HepG2 (cell line): ENCODE measurements at regions not wholly inside any gene's neighbourhood (a gene's known extent, or its start where the extent isn't known, plus 50 kb on each side); places are given as distances from the start of the nearest gene placed in this dataset.

Source experiments
- ATAC-seq: fragments of 200-7000 bp; cut with Tn5 transposase; 3 replicates; pipeline ENCODE4 v1.9.1; 2020; ENCODE audit warnings: mild to moderate bottlenecking, moderate library complexity
- BruUV-seq: library from RNA; stranded (reverse); fragments of 400-500 nt; replicated peaks from 2 replicates; lab custom pipeline; 2021; lab: Mats Ljungman, UMichigan
- CTCF ChIA-PET: fragments of 300-600 bp; formaldehyde crosslinking; extraction: SDS; loops from one replicate; lab custom pipeline; 2021; ENCODE audit warnings: low total read pairs, inconsistent platforms, low intra/inter-chr PET ratio; lab: Yijun Ruan, JAX
- POLR2A ChIA-PET: fragments of 350-600 bp; sonication (Branson Sonifier 250); formaldehyde crosslinking; loops from one replicate; lab custom pipeline; 2020; ENCODE audit warnings: antibody characterized with exemption, inconsistent platforms; lab: Yijun Ruan, JAX
- DNase-seq: peaks from one replicate; pipeline ENCODE4 v3.0.0-alpha.2; 2015; ENCODE audit warnings: low spot score
- FAIRE-seq: peaks from 3 replicates; lab custom pipeline; 2011; peaks lifted over from hg19 to GRCh38; lab: Jason Lieb, UNC
- H2AFZ ChIP-seq: one replicate; pipeline ENCODE4 v1.6.1; 2011; ENCODE audit warnings: low read length, inconsistent platforms
- H3K27ac ChIP-seq: fragments of 300-600 bp; 3 replicates; pipeline ENCODE4 v1.8.0; 2011; ENCODE audit warnings: mixed run types, mild to moderate bottlenecking, mixed read lengths, low read length, inconsistent platforms; ENCODE audit not compliant: insufficient read depth; ENCODE audit errors: extremely low read length
- H3K27me3 ChIP-seq, 2 experiments: fragments of 200-600 bp in 1 of 2; 2 replicates in 1 of 2; 3 replicates in 1 of 2; pipeline versions ENCODE4 v1.6.0 to v1.8.0; 2011; ENCODE audit warnings: low read length in 2 of 2, mild to moderate bottlenecking in 2 of 2, moderate library complexity in 2 of 2, inconsistent platforms in 1 of 2; ENCODE audit not compliant: insufficient read depth in 2 of 2, control insufficient read depth in 1 of 2
- H3K36me3 ChIP-seq, 2 experiments: fragments of 200-600 bp in 1 of 2; replicated peaks in 1 of 2; 2 replicates in 1 of 2; 3 replicates in 1 of 2; pipeline versions ENCODE4 v1.5.1 to v1.8.0; 2011; ENCODE audit warnings: low read length in 2 of 2, inconsistent platforms in 1 of 2; ENCODE audit not compliant: insufficient read depth in 2 of 2, control insufficient read depth in 1 of 2
- H3K4me1 ChIP-seq: 2 replicates; pipeline ENCODE4 v1.5.1; 2012; ENCODE audit warnings: low read length, inconsistent platforms; ENCODE audit not compliant: insufficient read depth
- H3K4me2 ChIP-seq: 2 replicates; pipeline ENCODE4 v1.6.0; 2011; ENCODE audit warnings: low read depth, low read length, inconsistent platforms
- H3K4me3 ChIP-seq, 3 experiments: fragments of 200-600 bp in 1 of 3; sonication (generic), shearing (Covaris generic) in 1 of 3; replicated peaks in 1 of 3; 2 replicates each; pipeline ENCODE4 v1.5.1; 2011 to 2016; ENCODE audit warnings: low read length in 3 of 3, inconsistent platforms in 2 of 3, low read depth in 2 of 3, mild to moderate bottlenecking in 2 of 3, control low read depth in 1 of 3, mixed read lengths in 1 of 3; ENCODE audit not compliant: insufficient read depth in 1 of 3
- H3K79me2 ChIP-seq: one replicate; pipeline ENCODE4 v1.6.1; 2011; ENCODE audit warnings: low read length, inconsistent platforms; ENCODE audit not compliant: insufficient read depth
- H3K9ac ChIP-seq: 2 replicates; pipeline ENCODE4 v1.6.0; 2011; ENCODE audit warnings: mild to moderate bottlenecking, low read depth, low read length, inconsistent platforms; ENCODE audit not compliant: insufficient read depth
- H3K9me3 ChIP-seq: 2 replicates; pipeline ENCODE4 v1.5.1; 2012; ENCODE audit warnings: mild to moderate bottlenecking, low read length
- H4K20me1 ChIP-seq: 2 replicates; pipeline ENCODE4 v1.6.0; 2011; ENCODE audit warnings: inconsistent platforms, mild to moderate bottlenecking, low read length, moderate library complexity; ENCODE audit not compliant: insufficient read depth
- FOXJ3 ChIP-seq: sonication (generic); formaldehyde crosslinking; IDR thresholded peaks from 2 replicates; pipeline ENCODE4 v1.4.0; 2020; ENCODE audit warnings: missing genetic modification reagents, mild to moderate bottlenecking, borderline replicate concordance
- KIAA2018 ChIP-seq: sonication (generic); formaldehyde crosslinking; IDR thresholded peaks from 2 replicates; pipeline ENCODE4 v1.5.0; 2020; ENCODE audit warnings: mild to moderate bottlenecking, missing genetic modification reagents, borderline replicate concordance
- MED13 ChIP-seq: sonication (generic); formaldehyde crosslinking; IDR thresholded peaks from 2 replicates; pipeline ENCODE4 v1.5.0; 2020; ENCODE audit warnings: missing genetic modification reagents
- SMARCC2 ChIP-seq: fragments of 450-650 bp; IDR thresholded peaks from 2 replicates; pipeline ENCODE4 v1.6.1; 2017; ENCODE audit warnings: antibody characterized with exemption, mild to moderate bottlenecking
- U2AF2 ChIP-seq: fragments of 200-400 bp; formaldehyde crosslinking; IDR thresholded peaks from 2 replicates; pipeline ENCODE4 v1.6.1; 2017; ENCODE audit warnings: low read depth, mild to moderate bottlenecking, low read length
- ZNF232 ChIP-seq: sonication (generic); formaldehyde crosslinking; IDR thresholded peaks from 2 replicates; pipeline ENCODE4 v1.4.0; 2020; ENCODE audit warnings: missing genetic modification reagents, borderline replicate concordance
- ZNF235 ChIP-seq: sonication (generic); formaldehyde crosslinking; IDR thresholded peaks from 2 replicates; pipeline ENCODE4 v1.8.1; 2023; ENCODE audit warnings: mild to moderate bottlenecking, missing genetic modification reagents, borderline replicate concordance
- ZNF670 ChIP-seq: sonication (generic); formaldehyde crosslinking; IDR thresholded peaks from 2 replicates; pipeline ENCODE4 v1.8.0; 2022; ENCODE audit warnings: mild to moderate bottlenecking, missing genetic modification reagents, borderline replicate concordance
- WGBS: methylation state at CpG from one replicate; pipeline ENCODE4 v1.1.6; 2017; ENCODE audit warnings: low lambda C conversion rate; 5-methylcytosine and 5-hydroxymethylcytosine counted together
- in situ Hi-C: cut with HindIII; loops from 2 replicates; pipeline ENCODE4 v1.10.0; 2017; ENCODE audit warnings: low pct_unique_long_range_greater_than_20kb; ENCODE audit not compliant: extremely low pct_ligation_motif_present
- intact Hi-C: fragments of 100-400 bp; cut with micrococcal nuclease; formaldehyde crosslinking; loops from one replicate; pipeline ENCODE4 v1.10.0; 2022; ENCODE audit not compliant: unreplicated experiment

- WGBS: 70% methylated on average over 1 of the region's 1 CpG
- TF ChIP-seq MED13 (no peak), ZNF235 (CRISPR knock-in tag) (no peak), U2AF2 (no peak), FOXJ3 (CRISPR knock-in tag) (no peak), KIAA2018 (CRISPR knock-in tag) (no peak), SMARCC2 (no peak), ZNF232 (CRISPR knock-in tag) (no peak), ZNF670 (CRISPR knock-in tag) (no peak)
- Histone ChIP-seq H2AFZ (no peak overlapping the region), H3K27me3 (no peaks in the 10 kb centered on the region), H3K27ac (no peak overlapping the region), H3K4me3 (no peak overlapping the region), H3K9ac (no peak overlapping the region), H3K4me1 (peaks cover 24% of the 10 kb centered on the region), H4K20me1 (no peaks in the 10 kb centered on the region), H3K9me3 (0 out of 2 replicates have a peak, but pooled peaks cover 4% of the 10 kb centered on the region), H3K4me2 (no peak overlapping the region), H3K36me3 (no peaks in the 10 kb centered on the region), H3K79me2 (no peaks in the 10 kb centered on the region)
- POLR2A ChIA-PET: no interaction called here
- CTCF ChIA-PET: no interaction called here
- FAIRE-seq: no peak
- intact Hi-C loops: no loop called here
- ATAC-seq: no peak
- no peak for DNase-seq
- BruUV-seq: no TSS peak
- in situ Hi-C loops: no loop called here
Observed at GRCh38 chr7:96400001-96400400, 78.1 kb upstream of the SLC25A13 start.
